HEK293 (cell line): ENCODE measurements at regions not wholly inside any gene's neighbourhood (a gene's known extent, or its start where the extent isn't known, plus 50 kb on each side); places are given as distances from the start of the nearest gene placed in this dataset.

Source experiments
- YY1 ChIP-seq: fragments of 450-650 bp; formaldehyde crosslinking; IDR thresholded peaks from 2 replicates; pipeline ENCODE4 v1.5.1; 2018; ENCODE audit warnings: missing biosample characterization, missing genetic modification characterization
- ZNF707 ChIP-seq: fragments of 450-650 bp; formaldehyde crosslinking; IDR thresholded peaks from 2 replicates; pipeline ENCODE4 v1.5.1; 2016; ENCODE audit warnings: missing biosample characterization, missing genetic modification characterization

DNA sequence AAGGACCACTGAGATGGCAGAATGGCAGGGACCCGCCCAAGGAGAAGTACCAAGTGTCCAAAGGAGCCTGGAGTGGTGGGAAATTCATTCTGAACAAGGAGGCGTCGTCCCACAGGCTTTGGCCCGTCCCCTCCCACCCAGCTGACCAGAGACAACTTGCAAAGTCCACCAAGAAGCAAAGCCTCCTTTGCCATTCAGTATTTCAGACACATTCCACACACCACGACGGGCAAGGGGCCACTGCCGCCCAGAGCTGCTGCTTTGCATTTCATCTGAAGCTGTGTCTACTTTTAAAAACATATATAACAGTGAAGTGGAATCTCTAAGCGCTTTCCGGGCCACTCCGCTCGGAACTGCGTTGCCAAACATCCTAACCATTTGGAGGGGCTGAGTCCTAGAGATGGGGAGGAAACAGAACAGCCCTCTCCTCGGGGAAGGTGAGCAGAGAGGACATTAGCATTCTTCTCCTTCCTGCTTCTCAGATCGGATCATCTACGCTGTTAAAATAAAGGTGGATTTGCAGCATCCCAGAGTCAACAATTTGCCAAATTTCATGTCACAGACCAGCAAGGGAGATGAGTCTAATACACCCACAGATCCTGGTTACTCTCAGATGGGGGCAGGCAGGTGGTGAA, 89.0 kb upstream of the ZNF507 start:
- no peak for TF ChIP-seq ZNF707 (tag by site-specific recombination)
- no peak for TF ChIP-seq YY1
